Rectal smooth muscle tissue (tissue), 1 donor: ENCODE measurements at regions not wholly inside any gene's neighbourhood (a gene's known extent, or its start where the extent isn't known, plus 50 kb on each side); places are given as distances from the start of the nearest gene placed in this dataset.

Experiments
- H3K27ac ChIP-seq: one replicate; pipeline ENCODE4 v1.7.0; 2013; ENCODE audit warnings: low read depth, low read length, inconsistent platforms
- H3K27me3 ChIP-seq: one replicate; pipeline ENCODE4 v1.7.0; 2013; ENCODE audit warnings: low read length; ENCODE audit not compliant: control insufficient read depth, insufficient read depth
- H3K36me3 ChIP-seq: one replicate; pipeline ENCODE4 v1.7.0; 2013; ENCODE audit warnings: low read length; ENCODE audit not compliant: control insufficient read depth, insufficient read depth
- H3K4me1 ChIP-seq: one replicate; pipeline ENCODE4 v1.7.0; 2013; ENCODE audit warnings: low read length; ENCODE audit not compliant: control insufficient read depth, insufficient read depth
- H3K4me3 ChIP-seq: one replicate; pipeline ENCODE4 v1.7.0; 2013; ENCODE audit warnings: low read length
- H3K9ac ChIP-seq: one replicate; pipeline ENCODE4 v1.7.0; 2013; ENCODE audit warnings: low read length

DNA sequence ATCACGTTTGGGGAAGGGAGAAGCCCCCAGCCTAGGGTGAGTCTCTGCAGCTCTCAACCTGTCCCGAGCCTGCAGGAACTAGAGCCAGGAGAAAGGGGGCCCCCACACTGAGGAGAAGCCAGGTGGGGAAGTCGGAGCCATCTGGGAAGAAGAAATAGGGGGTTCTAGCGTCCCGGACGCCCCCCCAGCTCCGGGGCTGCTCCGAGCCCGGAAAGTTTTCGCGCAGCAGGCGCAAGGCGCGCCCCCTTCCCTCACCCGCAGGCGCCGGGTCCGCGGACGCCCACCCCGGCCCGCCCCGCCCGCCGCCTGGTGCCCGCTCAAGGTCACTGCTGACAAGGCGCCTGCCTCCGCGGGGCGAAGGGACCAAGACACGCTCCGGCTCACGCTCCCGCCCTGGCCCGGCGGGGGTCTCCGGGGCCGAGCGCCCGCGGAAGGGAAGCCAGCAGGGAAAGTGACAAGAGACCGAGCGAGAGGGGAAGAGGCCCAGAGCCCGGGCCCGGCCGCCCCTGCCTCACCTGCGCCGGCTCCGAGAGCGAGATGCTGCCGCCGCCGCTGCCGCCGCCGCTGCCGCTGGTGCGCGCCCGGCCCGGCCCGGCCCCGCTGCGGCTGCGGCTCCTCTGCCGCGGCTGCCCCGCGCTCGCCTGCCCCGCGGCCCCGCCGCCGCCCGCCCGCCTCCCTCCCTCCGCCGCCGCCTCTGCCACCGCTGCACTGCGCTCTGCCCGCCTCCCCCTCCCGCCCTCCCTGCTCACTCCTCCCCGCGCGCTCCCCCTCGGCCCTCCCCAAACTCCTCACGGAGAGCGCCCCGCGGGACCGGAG is 108.4 kb upstream of the SLC6A11 start:
- Histone ChIP-seq H3K27ac (no peak overlapping the region), H3K9ac (no peak overlapping the region), H3K36me3 (no peaks in the 10 kb centered on the region), H3K4me3 (no peak overlapping the region), H3K4me1 (peaks cover 2% of the 10 kb centered on the region), H3K27me3 (peaks cover 31% of the 10 kb centered on the region)

DNA sequence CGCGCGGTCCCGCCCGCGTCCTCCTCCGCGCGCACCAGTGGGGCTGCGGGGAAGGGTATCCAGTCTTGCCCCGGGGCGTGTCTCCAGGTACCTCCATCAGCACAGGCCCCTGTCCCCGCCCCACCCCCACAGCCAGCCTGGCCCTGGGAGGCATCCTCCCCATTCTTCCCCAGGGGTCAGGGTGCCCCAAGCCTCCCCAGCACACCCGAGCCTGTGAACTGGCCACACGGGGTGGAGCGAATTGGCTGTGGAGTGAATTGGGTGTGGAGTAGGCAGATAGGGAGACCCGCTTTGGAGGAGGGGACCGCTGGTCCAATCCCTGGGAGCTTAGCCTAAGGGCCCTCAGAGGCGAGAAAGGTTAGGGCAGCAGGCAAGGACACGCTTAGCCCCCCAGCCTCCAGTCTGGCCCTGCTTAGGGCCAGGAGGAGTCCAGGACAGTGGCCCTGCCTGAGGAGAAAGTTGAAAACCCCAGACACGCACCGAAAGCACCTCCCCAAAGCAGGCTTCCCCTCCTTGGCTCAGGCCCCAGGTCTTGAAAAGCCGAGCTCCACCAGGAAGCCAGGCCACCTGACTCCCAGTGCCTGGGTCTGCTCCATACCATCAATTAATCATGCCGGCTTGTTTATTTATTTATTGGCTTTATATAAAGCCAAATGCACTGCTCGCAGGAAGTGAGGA is 107.7 kb upstream of the SLC6A11 start:
- peaks cover 2% of the 10 kb centered on the region for H3K4me1 ChIP-seq
- no peak overlapping the region for H3K9ac ChIP-seq
- peaks cover 28% of the 10 kb centered on the region for H3K27me3 ChIP-seq
- no peak overlapping the region for H3K27ac ChIP-seq
- H3K4me3 ChIP-seq: no peak overlapping the region
- no peaks in the 10 kb centered on the region for H3K36me3 ChIP-seq

DNA sequence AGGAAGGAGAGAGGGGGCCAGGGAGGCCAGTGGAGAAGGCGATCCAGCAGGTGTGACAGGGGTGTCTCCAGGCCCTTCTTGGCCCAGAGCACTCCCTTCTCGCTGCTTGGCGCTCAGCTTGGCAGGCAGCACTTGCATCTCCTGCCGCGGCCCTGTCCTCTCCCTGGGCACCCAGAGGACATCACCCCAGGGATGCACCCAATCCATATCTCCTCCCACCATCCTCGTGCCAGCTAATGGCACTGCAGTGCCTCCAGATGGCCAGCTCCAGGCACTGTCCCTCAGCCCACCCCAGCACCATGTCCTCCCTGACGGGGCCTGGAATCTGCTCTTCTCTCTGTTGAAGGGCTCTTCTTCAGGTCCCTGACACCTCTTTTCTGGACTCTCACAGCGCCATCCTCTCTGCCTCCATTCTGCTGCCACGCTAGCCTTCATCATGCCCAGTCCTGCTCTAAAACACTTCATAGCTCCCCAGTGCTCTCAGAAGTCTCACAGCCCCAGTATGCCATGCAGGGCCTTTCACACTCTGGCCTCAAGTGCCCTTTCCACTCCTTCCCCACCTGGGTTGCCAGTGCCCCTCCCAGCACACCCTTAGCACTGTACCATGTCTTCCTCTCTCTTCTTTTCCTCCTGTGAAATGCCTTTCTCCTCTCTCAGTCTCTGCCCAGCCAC is 106.8 kb upstream of the SLC6A11 start:
- H3K27ac ChIP-seq: no peak overlapping the region
- peaks cover 24% of the 10 kb centered on the region for H3K27me3 ChIP-seq
- H3K4me3 ChIP-seq: no peak overlapping the region
- no peak overlapping the region for H3K9ac ChIP-seq
- H3K36me3 ChIP-seq: no peaks in the 10 kb centered on the region
- peaks cover 2% of the 10 kb centered on the region for H3K4me1 ChIP-seq

DNA sequence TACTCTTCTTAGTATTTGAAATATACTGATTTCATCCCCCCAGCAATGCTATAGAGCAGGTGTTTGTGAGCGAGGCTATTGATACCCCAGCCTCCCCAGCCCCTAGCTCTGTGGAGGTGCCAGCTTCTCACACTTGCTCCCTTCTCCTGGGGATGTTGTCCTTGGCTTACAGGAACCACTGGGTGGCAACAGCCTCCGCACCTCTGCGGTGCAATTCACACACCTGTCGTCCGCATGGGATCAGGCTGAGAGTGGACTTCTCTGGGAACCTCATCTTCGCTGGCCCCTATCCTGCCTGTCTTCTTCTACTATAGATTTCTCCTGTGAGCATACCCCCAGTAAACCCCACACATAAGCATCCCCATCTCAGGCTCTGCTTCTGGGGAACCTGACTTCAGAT is 103.9 kb upstream of the SLC6A11 start:
- Histone ChIP-seq H3K27ac (no peak overlapping the region), H3K36me3 (no peaks in the 10 kb centered on the region), H3K27me3 (peaks cover 11% of the 10 kb centered on the region), H3K4me3 (no peak overlapping the region), H3K4me1 (peaks cover 1% of the 10 kb centered on the region), H3K9ac (no peak overlapping the region)

DNA sequence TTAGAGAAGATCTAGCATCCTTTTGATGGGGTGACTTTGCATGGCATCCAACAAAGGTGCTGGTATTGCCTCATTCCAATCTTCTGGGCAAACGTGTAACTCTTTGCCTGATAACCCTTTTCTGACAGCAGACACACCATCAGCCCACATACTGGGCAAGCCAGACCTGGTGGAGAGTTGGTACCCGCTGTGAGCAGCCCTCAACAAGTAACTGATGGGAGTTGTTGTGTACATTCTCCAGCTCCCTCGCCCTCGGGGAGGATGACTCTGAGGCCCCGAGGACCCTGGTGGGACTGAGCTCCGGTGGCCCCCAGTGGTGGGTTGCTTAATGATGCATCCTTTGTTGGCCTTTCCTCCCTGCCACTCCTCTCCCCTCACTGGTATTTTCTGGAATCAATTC is 102.4 kb upstream of the SLC6A11 start:
- peaks cover 6% of the 10 kb centered on the region for H3K27me3 ChIP-seq
- no peak overlapping the region for H3K27ac ChIP-seq
- no peak overlapping the region for H3K4me3 ChIP-seq
- H3K4me1 ChIP-seq: no peaks in the 10 kb centered on the region
- H3K36me3 ChIP-seq: no peaks in the 10 kb centered on the region
- H3K9ac ChIP-seq: no peak overlapping the region

DNA sequence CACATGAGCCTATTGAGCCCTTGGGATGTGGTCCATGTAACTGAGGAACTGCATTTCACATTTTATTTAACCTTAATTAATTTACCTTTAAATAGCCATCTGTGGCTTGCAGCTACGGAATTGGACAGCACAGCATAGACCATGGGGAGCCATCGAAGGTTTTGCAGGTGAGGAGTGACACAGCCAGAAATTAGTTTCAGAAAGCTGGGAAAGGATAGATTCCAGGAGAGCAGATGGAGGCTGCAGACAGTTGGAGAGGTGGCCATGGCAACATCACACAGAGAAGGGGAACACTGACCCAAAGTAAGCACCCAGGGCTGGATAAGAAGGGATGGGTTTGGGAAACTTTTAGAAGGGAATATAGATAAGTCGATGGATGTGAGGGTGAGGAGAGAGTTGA is 100.1 kb upstream of the SLC6A11 start:
- Histone ChIP-seq H3K4me1 (no peaks in the 10 kb centered on the region), H3K4me3 (no peak overlapping the region), H3K9ac (no peak overlapping the region), H3K27ac (no peak overlapping the region), H3K27me3 (no peaks in the 10 kb centered on the region), H3K36me3 (no peaks in the 10 kb centered on the region)

DNA sequence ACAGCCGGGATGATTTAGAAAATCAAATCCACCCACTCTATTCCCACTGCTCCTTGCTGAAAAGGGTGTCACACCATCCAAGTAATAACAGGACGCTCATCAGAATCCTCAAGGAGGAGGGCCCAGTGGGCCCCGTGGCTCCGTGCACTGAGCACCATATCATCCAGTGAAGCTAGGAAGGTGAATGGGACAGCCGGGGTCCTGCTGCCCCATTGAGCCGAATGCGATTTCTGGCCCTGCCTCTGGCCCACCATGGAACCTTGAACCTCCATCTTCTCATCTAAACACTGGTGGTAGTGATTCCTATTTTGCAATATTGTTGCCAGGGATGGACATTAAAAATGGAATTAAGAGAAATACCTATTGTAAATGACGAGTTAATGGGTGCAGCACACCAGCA is 99.1 kb upstream of the SLC6A11 start:
- Histone ChIP-seq H3K9ac (no peak overlapping the region), H3K4me3 (no peak overlapping the region), H3K4me1 (no peaks in the 10 kb centered on the region), H3K27me3 (no peaks in the 10 kb centered on the region), H3K27ac (no peak overlapping the region), H3K36me3 (no peaks in the 10 kb centered on the region)

DNA sequence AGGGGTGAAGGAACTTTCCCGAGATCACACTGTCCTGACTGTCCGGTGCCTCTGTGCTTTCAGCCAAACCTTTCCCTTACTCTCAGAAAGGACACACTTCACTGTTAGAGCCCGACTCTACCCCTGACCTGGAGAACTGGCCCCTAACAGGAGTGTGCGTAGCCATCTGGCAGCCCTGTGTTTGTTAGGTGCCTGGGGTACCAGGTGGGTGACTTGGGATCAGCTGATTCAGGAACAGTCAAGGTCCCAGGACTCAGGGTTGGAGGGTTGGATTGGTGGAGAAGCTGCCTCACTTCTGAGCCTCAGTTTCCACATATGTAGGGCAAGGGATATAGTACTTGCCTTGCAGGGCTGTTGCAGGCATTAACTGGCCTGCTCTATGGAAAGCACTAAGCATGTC is 98.3 kb upstream of the SLC6A11 start:
- no peaks in the 10 kb centered on the region for H3K4me1 ChIP-seq
- no peak overlapping the region for H3K4me3 ChIP-seq
- no peaks in the 10 kb centered on the region for H3K36me3 ChIP-seq
- no peaks in the 10 kb centered on the region for H3K27me3 ChIP-seq
- no peak overlapping the region for H3K27ac ChIP-seq
- H3K9ac ChIP-seq: no peak overlapping the region

DNA sequence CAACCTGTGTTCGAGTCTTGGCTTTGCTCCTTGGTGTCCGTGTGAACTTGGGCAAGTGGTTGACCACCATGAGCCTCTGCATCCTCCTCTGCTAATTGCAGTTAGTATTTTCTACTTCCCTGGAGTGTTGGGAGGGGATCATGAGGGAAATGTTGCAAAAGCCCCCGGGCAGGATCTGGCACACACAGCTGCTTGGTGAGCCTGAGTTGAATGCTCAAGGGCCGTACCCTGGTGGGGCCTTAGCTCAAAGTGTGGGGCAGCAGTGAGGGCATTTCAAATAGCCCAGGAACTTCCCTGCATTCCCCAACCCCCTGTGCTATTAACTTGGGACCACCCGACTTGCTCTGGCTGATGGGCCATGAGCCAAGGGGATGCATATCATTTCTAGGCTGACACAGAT is 94.9 kb upstream of the SLC6A11 start:
- Histone ChIP-seq H3K9ac (no peak overlapping the region), H3K4me3 (no peak overlapping the region), H3K36me3 (no peaks in the 10 kb centered on the region), H3K27ac (no peak overlapping the region), H3K4me1 (no peaks in the 10 kb centered on the region), H3K27me3 (no peaks in the 10 kb centered on the region)

DNA sequence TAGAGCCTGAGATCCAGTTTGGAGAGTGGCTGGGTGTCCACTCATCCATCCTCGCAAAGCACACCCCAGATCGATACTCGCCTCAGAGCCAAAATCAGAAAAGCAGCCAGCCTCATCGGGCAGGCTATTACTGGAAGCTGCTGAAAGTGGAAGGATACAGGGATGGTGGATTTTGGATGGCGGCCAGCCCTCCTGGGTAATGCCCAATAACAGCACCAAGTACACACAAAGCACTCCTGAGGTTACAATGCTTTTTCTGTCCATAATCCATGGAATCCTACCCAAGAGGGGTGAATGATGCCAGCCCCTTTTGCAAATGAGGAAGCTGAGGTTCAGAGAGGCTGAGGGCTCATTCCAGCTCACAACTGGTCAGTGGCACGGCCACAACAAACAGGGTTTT is 93.1 kb upstream of the SLC6A11 start:
- peak overlapping the region; percentile 21 for H3K9ac ChIP-seq
- no peak overlapping the region for H3K4me3 ChIP-seq
- H3K27ac ChIP-seq: no peak overlapping the region
- no peaks in the 10 kb centered on the region for H3K36me3 ChIP-seq
- H3K27me3 ChIP-seq: no peaks in the 10 kb centered on the region
- no peaks in the 10 kb centered on the region for H3K4me1 ChIP-seq

DNA sequence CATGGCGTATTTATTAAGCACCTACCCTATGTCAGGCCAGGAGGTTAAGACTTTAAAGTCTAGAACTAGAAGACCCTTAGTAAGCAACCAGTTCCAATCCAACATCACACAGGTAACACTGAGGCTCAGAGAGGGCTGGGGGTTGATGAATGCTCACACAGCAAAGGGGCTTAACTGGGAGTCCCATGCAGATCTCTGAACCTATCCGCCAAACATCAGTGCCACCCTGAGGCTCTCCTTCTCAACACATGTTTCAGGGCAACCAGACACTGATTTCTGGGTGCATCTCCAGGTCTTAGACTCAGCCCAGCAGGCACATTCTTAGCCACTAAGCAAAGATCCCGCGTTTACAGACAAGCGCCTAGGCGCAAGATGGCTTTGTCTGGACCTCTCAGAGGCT is 92.0 kb upstream of the SLC6A11 start:
- Histone ChIP-seq H3K4me1 (no peaks in the 10 kb centered on the region), H3K4me3 (no peak overlapping the region), H3K36me3 (no peaks in the 10 kb centered on the region), H3K27ac (no peak overlapping the region), H3K27me3 (no peaks in the 10 kb centered on the region), H3K9ac (no peak overlapping the region)

DNA sequence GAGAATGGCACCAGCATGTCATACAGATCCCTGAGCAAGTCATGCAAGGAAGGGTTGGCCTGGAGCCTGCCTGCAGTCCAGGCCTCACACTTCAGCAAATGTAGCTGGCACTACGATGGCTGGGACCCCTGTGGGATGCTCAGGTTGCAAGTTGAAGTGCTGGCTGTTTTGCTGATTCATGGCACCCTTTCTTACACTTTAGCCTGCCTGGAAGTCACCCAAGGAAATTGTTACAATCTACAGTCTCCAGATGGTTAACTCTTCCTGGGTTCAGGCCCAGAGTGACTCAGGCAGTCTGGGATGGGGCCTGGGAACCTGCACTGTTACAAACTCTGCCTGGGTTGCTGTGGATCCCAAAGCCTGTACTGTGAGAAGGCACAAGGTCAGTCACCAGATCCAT is 91.0 kb upstream of the SLC6A11 start:
- Histone ChIP-seq H3K36me3 (no peaks in the 10 kb centered on the region), H3K9ac (no peak overlapping the region), H3K27ac (no peak overlapping the region), H3K4me1 (no peaks in the 10 kb centered on the region), H3K27me3 (no peaks in the 10 kb centered on the region), H3K4me3 (no peak overlapping the region)
